Right atrium auricular region (tissue), 2 donors: ENCODE measurements at regions not wholly inside any gene's neighbourhood (a gene's known extent, or its start where the extent isn't known, plus 50 kb on each side); places are given as distances from the start of the nearest gene placed in this dataset.

Source experiments
- DNase-seq: peaks from one replicate; pipeline ENCODE4 v3.0.0-alpha.2; 2019; ENCODE audit warnings: low spot score
- H3K27ac ChIP-seq, 2 donors: fragments of 200-600 bp; sonication (generic); 1 replicate in 1 of 2; 2 replicates in 1 of 2; pipeline ENCODE4 v1.5.1; 2016 to 2019
- H3K27me3 ChIP-seq, 2 donors: fragments of 200-600 bp; sonication (generic); one replicate each; pipeline versions ENCODE4 v1.5.1 to v1.6.0; 2017 to 2019
- H3K36me3 ChIP-seq: fragments of 200-600 bp; sonication (generic); one replicate; pipeline ENCODE4 v1.5.1; 2016
- H3K4me1 ChIP-seq, 2 donors: fragments of 200-600 bp; sonication (generic); one replicate each; pipeline versions ENCODE4 v1.5.1 to v1.6.0; 2017 to 2019
- H3K4me3 ChIP-seq, 2 donors: fragments of 200-600 bp; sonication (generic); 1 replicate in 1 of 2; 2 replicates in 1 of 2; pipeline ENCODE4 v1.5.1; 2017 to 2019; ENCODE audit warnings: mild to moderate bottlenecking in 1 of 2, moderate library complexity in 1 of 2
- H3K9me3 ChIP-seq, 2 donors: fragments of 200-600 bp; sonication (generic); one replicate each; pipeline ENCODE4 v1.5.1; 2019
- CTCF ChIP-seq, 2 donors: fragments of 200-600 bp; sonication (generic); IDR thresholded peaks; one replicate each; pipeline ENCODE4 v1.5.1; 2019; ENCODE audit warnings: antibody characterized with exemption in 2 of 2

GRCh38 chr2:154924531-154924930 lies 226.0 kb downstream of the KCNJ3 start:
- H3K36me3 ChIP-seq, result no peaks in the 10 kb centered on the region
- H3K27ac ChIP-seq, result no peak overlapping the region
- no peak for DNase-seq
- no peak for TF ChIP-seq CTCF (IDR thresholded peaks at IDR 0.05)
- no peak overlapping the region for H3K4me3 ChIP-seq
- no peaks in the 10 kb centered on the region for H3K9me3 ChIP-seq
- no peaks in the 10 kb centered on the region for H3K4me1 ChIP-seq
- no peaks in the 10 kb centered on the region for H3K27me3 ChIP-seq

- DNase-seq, result no peak
- no peaks in the 10 kb centered on the region for H3K4me1 ChIP-seq
- H3K27ac ChIP-seq, result no peak overlapping the region
- H3K27me3 ChIP-seq, result no peaks in the 10 kb centered on the region
- no peak overlapping the region for H3K4me3 ChIP-seq
- H3K9me3 ChIP-seq, result no peaks in the 10 kb centered on the region
- TF ChIP-seq CTCF (IDR thresholded peaks at IDR 0.05), result no peak
- H3K36me3 ChIP-seq, result no peaks in the 10 kb centered on the region
Observed at GRCh38 chr2:154914561-154914960, 216.1 kb downstream of the KCNJ3 start.

GRCh38 chr2:154912215-154912614 lies 213.7 kb downstream of the KCNJ3 start:
- H3K4me1 ChIP-seq, result no peaks in the 10 kb centered on the region
- H3K9me3 ChIP-seq, result no peaks in the 10 kb centered on the region
- no peak overlapping the region for H3K4me3 ChIP-seq
- no peak overlapping the region for H3K27ac ChIP-seq
- TF ChIP-seq CTCF (IDR thresholded peaks at IDR 0.05), result no peak
- H3K36me3 ChIP-seq, result no peaks in the 10 kb centered on the region
- no peak for DNase-seq
- no peaks in the 10 kb centered on the region for H3K27me3 ChIP-seq

GRCh38 chr2:154911729-154912128 lies 213.2 kb downstream of the KCNJ3 start:
- H3K27me3 ChIP-seq, result no peaks in the 10 kb centered on the region
- no peak overlapping the region for H3K4me3 ChIP-seq
- TF ChIP-seq CTCF (IDR thresholded peaks at IDR 0.05), result no peak
- H3K4me1 ChIP-seq, result no peaks in the 10 kb centered on the region
- no peak for DNase-seq
- H3K9me3 ChIP-seq, result no peaks in the 10 kb centered on the region
- H3K36me3 ChIP-seq, result no peaks in the 10 kb centered on the region
- H3K27ac ChIP-seq, result no peak overlapping the region

- H3K4me3 ChIP-seq, result no peak overlapping the region
- no peak overlapping the region for H3K27ac ChIP-seq
- no peaks in the 10 kb centered on the region for H3K4me1 ChIP-seq
- no peaks in the 10 kb centered on the region for H3K36me3 ChIP-seq
- peaks cover 0 to 4% of the 10 kb centered on the region in 2 donors for H3K9me3 ChIP-seq
- no peaks in the 10 kb centered on the region for H3K27me3 ChIP-seq
- TF ChIP-seq CTCF (IDR thresholded peaks at IDR 0.05), result no peak
- DNase-seq, result no peak
Observed at GRCh38 chr2:154910701-154911100, 212.2 kb downstream of the KCNJ3 start.

- no peaks in the 10 kb centered on the region for H3K27me3 ChIP-seq
- H3K36me3 ChIP-seq, result no peaks in the 10 kb centered on the region
- TF ChIP-seq CTCF (IDR thresholded peaks at IDR 0.05), result no peak
- DNase-seq, result no peak
- H3K4me3 ChIP-seq, result no peak overlapping the region
- H3K27ac ChIP-seq, result no peak overlapping the region
- H3K9me3 ChIP-seq, result peaks cover 0 to 4% of the 10 kb centered on the region in 2 donors
- no peaks in the 10 kb centered on the region for H3K4me1 ChIP-seq
Observed at GRCh38 chr2:154908327-154908726, 209.8 kb downstream of the KCNJ3 start.
